ENCODE measurements at regions not wholly inside any gene's neighbourhood (a gene's known extent, or its start where the extent isn't known, plus 50 kb on each side); places are given as distances from the start of the nearest gene placed in this dataset.

DNA sequence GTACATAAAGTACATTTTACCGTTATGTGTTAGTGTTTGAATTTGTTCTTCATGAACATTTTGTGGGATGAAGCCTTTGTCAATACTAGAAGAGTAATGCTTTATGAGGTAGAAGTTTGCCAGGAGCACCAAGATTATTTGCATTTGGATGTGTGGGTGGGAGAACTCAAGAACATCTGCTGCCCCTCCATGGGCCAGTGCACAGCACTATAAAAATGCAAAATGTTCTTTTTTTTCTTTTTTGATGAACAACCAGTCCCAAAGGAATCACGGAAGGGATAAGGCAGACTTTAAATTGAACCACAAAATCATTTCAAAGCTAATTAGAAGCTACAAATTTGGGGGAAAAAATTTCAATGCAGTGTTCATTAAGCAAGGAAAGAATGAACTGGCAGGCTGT, 300.3 kb upstream of the NWD2 start:
- TF ChIP-seq, protein P1, sequence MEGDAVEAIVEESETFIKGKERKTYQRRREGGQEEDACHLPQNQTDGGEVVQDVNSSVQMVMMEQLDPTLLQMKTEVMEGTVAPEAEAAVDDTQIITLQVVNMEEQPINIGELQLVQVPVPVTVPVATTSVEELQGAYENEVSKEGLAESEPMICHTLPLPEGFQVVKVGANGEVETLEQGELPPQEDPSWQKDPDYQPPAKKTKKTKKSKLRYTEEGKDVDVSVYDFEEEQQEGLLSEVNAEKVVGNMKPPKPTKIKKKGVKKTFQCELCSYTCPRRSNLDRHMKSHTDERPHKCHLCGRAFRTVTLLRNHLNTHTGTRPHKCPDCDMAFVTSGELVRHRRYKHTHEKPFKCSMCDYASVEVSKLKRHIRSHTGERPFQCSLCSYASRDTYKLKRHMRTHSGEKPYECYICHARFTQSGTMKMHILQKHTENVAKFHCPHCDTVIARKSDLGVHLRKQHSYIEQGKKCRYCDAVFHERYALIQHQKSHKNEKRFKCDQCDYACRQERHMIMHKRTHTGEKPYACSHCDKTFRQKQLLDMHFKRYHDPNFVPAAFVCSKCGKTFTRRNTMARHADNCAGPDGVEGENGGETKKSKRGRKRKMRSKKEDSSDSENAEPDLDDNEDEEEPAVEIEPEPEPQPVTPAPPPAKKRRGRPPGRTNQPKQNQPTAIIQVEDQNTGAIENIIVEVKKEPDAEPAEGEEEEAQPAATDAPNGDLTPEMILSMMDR (tag by site-specific recombination; IDR thresholded peaks at IDR 0.05): no peak
- no peak for TF ChIP-seq ZNF239 (tag by site-specific recombination; IDR thresholded peaks at IDR 0.05)
- TF ChIP-seq, protein P2, sequence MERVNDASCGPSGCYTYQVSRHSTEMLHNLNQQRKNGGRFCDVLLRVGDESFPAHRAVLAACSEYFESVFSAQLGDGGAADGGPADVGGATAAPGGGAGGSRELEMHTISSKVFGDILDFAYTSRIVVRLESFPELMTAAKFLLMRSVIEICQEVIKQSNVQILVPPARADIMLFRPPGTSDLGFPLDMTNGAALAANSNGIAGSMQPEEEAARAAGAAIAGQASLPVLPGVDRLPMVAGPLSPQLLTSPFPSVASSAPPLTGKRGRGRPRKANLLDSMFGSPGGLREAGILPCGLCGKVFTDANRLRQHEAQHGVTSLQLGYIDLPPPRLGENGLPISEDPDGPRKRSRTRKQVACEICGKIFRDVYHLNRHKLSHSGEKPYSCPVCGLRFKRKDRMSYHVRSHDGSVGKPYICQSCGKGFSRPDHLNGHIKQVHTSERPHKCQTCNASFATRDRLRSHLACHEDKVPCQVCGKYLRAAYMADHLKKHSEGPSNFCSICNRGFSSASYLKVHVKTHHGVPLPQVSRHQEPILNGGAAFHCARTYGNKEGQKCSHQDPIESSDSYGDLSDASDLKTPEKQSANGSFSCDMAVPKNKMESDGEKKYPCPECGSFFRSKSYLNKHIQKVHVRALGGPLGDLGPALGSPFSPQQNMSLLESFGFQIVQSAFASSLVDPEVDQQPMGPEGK (tag by site-specific recombination; IDR thresholded peaks at IDR 0.05): no peak
- TF ChIP-seq FEZF1 (tag by site-specific recombination; IDR thresholded peaks at IDR 0.05): no peak
- no peak for TF ChIP-seq ZNF521 (tag by site-specific recombination; IDR thresholded peaks at IDR 0.05)
- TF ChIP-seq ZNF140 (tag by site-specific recombination; IDR thresholded peaks at IDR 0.05): no peak
- TF ChIP-seq ZSCAN23 (tag by site-specific recombination; IDR thresholded peaks at IDR 0.05): no peak
- TF ChIP-seq, protein P3, sequence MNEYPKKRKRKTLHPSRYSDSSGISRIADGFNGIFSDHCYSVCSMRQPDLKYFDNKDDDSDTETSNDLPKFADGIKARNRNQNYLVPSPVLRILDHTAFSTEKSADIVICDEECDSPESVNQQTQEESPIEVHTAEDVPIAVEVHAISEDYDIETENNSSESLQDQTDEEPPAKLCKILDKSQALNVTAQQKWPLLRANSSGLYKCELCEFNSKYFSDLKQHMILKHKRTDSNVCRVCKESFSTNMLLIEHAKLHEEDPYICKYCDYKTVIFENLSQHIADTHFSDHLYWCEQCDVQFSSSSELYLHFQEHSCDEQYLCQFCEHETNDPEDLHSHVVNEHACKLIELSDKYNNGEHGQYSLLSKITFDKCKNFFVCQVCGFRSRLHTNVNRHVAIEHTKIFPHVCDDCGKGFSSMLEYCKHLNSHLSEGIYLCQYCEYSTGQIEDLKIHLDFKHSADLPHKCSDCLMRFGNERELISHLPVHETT (tag by site-specific recombination; IDR thresholded peaks at IDR 0.05): no peak
- no peak for TF ChIP-seq ZNF626 (tag by site-specific recombination; IDR thresholded peaks at IDR 0.05)
- TF ChIP-seq ZNF530 (tag by site-specific recombination; IDR thresholded peaks at IDR 0.05; ENCODE audit: low read depth): no peak
- no peak for TF ChIP-seq TCF7L2 (IDR thresholded peaks at IDR 0.05; ENCODE audit: borderline replicate concordance, low read depth, low read length)
- no peak for TF ChIP-seq OSR2 (tag by site-specific recombination; IDR thresholded peaks at IDR 0.05)
- TF ChIP-seq ZBTB1 (tag by site-specific recombination; IDR thresholded peaks at IDR 0.05): no peak

Measured in HEK293 (cell line).